ENCODE measurements at regions not wholly inside any gene's neighbourhood (a gene's known extent, or its start where the extent isn't known, plus 50 kb on each side); places are given as distances from the start of the nearest gene placed in this dataset.

DNA sequence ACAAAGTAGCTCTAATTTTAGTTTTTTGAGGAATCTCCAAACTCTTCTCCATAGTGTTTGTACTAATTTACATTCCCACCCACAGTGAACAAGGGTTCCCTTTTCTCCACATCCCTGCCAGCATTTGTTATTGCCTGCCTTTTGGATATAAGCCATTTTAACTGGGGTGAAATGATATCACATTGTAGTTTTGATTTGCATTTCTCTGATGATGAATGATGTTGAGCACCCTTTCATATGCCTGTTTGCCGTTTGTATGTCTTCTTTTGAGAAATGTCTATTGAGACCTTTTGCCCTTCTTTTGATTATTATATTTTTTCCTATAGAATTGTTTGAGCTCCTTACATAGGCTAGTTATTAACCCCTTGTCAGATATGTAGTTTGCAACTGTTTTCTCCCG is 239.9 kb upstream of the TPM1 start:
- TF ChIP-seq, protein P1, sequence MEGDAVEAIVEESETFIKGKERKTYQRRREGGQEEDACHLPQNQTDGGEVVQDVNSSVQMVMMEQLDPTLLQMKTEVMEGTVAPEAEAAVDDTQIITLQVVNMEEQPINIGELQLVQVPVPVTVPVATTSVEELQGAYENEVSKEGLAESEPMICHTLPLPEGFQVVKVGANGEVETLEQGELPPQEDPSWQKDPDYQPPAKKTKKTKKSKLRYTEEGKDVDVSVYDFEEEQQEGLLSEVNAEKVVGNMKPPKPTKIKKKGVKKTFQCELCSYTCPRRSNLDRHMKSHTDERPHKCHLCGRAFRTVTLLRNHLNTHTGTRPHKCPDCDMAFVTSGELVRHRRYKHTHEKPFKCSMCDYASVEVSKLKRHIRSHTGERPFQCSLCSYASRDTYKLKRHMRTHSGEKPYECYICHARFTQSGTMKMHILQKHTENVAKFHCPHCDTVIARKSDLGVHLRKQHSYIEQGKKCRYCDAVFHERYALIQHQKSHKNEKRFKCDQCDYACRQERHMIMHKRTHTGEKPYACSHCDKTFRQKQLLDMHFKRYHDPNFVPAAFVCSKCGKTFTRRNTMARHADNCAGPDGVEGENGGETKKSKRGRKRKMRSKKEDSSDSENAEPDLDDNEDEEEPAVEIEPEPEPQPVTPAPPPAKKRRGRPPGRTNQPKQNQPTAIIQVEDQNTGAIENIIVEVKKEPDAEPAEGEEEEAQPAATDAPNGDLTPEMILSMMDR (IDR thresholded peaks at IDR 0.05) = no peak
- TF ChIP-seq ZFX (IDR thresholded peaks at IDR 0.05; ENCODE audit: borderline replicate concordance) = no peak

DNA sequence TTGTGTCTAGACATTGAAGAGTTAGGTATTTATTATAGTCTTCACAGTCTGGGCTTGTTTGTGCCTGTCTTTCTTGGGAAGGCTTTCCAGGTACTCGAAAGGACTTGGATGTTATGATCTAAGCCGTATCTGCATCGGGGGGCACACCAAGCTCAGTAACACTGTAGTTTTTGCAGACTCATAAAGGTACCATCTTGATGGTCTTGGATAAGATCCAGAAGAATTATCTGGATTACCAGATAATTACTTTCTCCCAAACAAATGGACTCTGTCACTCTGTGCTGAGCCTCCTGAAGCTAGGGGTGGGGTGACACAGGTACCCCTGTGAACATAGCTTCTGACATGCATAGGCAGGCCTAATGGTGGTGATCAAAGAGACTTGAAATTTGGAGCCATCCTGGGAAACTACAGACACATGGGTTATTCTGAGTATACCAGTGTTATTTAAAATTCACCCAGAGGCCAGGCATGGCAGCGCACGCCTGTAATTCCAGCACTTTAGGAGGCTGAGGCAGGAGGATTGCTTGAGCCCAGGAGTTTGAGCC is 238.6 kb upstream of the TPM1 start:
- no peak for TF ChIP-seq ZFX (IDR thresholded peaks at IDR 0.05; ENCODE audit: borderline replicate concordance)
- TF ChIP-seq, protein P1 (IDR thresholded peaks at IDR 0.05) = no peak

More for the DNA sequence above, 239.9 kb upstream of the TPM1 start:
- H3K27ac ChIP-seq = no peak overlapping the region

DNA sequence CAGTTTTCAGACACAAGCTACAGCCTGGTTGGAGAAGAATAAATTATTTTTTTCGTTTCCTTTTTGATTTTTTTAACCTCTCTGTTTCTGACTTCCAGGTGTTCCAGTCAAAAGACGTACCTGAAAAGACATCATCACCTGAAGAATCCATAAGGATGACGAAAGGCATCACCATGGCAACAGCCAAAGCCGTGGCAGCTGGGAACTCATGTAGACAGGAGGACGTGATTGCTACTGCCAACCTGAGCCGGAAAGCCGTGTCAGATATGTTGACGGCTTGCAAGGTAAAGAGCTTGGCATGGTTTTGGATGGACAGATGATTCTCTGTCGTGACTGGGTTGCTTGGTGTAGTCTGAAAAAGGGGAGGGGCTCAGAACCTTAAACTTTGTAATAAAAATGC is 237.0 kb upstream of the TPM1 start:
- TF ChIP-seq, protein P1 (IDR thresholded peaks at IDR 0.05) = no peak
- TF ChIP-seq ZFX (IDR thresholded peaks at IDR 0.05; ENCODE audit: borderline replicate concordance) = no peak
- H3K27ac ChIP-seq = no peak overlapping the region

More for the DNA sequence above, 238.6 kb upstream of the TPM1 start:
- no peak overlapping the region for H3K27ac ChIP-seq

DNA sequence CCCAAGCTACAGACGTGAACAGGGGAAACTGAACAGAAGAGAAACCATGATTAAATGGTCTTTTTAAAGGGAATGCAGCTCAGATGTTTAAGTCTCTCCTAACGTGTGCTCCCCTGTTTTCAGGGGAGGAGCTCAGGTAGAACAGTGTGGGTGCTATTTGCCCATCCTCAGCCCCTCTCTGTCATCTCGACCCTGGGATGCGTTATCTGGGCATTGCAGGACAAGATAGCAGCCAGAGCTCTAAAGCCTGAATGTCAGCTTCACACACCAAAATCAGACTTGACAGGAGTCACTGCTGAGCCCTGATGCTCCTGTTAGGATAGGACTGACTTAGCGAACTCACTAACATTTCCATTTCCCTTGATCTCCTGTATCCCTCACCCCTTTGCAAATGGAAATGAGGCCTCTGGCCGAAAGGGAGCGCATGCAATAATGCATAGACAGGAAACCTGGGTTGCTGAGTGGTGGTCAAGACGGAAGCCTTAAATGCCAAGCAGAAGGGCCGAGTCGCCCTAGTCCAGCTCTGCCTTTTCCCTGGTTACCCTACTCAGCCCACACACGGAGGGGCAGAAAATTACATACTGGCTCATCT is 234.9 kb upstream of the TPM1 start:
- H3K27ac ChIP-seq = no peak overlapping the region
- no peak for TF ChIP-seq ZFX (IDR thresholded peaks at IDR 0.05; ENCODE audit: borderline replicate concordance)
- TF ChIP-seq, protein P1 (IDR thresholded peaks at IDR 0.05) = no peak

DNA sequence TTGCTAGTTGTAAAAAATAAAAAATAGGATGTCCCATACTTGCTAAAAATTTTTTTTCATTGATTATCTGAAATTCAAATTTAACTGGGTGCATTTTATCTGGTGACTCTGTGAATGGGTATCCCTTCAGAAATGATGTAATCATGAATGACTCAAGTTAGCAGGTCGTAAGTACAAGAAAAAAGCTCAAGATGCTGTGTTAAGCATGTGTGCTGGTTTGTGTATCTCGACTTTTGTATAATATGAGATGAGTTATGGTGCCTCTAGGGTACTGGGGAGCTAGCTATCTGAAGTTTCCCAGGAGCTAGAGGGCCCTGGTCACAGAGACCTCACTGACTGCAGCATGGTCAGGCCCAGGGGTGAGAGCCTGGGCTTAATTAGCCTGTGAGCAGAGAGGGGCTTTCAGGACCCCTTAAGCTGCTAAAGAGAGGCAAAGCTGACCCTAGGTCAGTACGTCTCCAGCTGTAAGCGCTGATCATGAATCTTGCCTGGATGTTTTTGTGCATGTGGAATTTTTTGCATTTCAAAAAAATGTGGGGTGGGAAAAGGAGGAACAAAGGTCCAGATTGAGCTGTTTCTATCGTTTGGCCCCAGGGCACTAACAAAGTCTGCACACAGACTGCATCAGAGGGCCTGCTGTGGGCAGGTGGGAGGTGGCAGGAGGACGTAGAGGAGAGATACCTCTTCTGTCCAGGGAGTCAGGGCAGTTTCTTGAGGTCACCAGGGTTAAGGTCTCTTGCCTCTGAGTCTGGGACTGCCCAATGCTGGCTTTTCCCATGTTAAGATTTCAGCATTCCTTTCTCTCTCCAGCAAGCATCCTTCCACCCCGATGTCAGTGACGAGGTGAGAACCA is 233.2 kb upstream of the TPM1 start:
- no peak overlapping the region for H3K27ac ChIP-seq
- TF ChIP-seq, protein P1 (IDR thresholded peaks at IDR 0.05) = no peak
- no peak for TF ChIP-seq ZFX (IDR thresholded peaks at IDR 0.05; ENCODE audit: borderline replicate concordance)

DNA sequence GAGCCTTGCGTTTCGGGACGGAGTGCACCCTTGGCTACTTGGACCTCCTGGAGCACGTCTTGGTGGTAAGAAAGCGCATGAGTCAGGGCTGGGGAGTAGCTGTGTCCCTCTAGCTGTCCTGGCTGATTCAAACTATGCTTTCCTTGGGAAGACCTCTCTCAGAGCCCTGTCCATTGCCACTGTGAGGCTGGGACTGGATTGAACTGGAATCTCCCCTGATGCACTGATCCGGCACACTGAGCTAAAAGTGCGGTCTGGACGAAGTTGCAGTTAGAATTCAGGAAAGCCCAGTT is 232.6 kb upstream of the TPM1 start:
- TF ChIP-seq, protein P1 (IDR thresholded peaks at IDR 0.05) = no peak
- TF ChIP-seq ZFX (IDR thresholded peaks at IDR 0.05; ENCODE audit: borderline replicate concordance) = no peak
- no peak overlapping the region for H3K27ac ChIP-seq

DNA sequence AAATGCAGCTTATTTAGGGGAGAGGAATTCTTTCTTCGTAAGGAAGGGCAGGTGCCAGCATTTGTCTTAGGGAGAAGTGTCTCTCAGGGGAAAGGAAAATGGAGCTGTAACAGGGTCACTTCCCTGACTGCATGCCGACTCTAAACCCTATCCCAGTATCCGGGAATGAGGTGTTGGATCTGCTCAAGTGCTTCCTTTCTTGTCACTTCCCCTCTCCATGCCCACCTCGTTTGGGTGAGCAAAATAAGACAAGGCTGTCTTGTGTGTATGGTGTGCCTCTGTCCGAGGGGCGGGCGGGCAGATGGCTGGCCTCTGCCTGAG is 230.1 kb upstream of the TPM1 start:
- no peak overlapping the region for H3K27ac ChIP-seq
- TF ChIP-seq, protein P1 (IDR thresholded peaks at IDR 0.05) = no peak
- no peak for TF ChIP-seq ZFX (IDR thresholded peaks at IDR 0.05; ENCODE audit: borderline replicate concordance)

Measured in 22Rv1 (cell line).